ENCODE measurements at regions not wholly inside any gene's neighbourhood (a gene's known extent, or its start where the extent isn't known, plus 50 kb on each side); places are given as distances from the start of the nearest gene placed in this dataset.

- no peak for DNase-seq
Observed at GRCh38 chr2:129300456-129300855, 679.0 kb upstream of the RAB6C start.

GRCh38 chr2:129301431-129301913 is 678.0 kb upstream of the RAB6C start:
- no peak for DNase-seq

GRCh38 chr2:129302106-129302505 is 677.4 kb upstream of the RAB6C start:
- no peak for DNase-seq

- no peak for DNase-seq
Observed at GRCh38 chr2:129302561-129303183, 676.8 kb upstream of the RAB6C start.

- DNase-seq, result no peak
Observed at GRCh38 chr2:129314120-129314519, 665.3 kb upstream of the RAB6C start.

GRCh38 chr2:129318581-129319421 is 660.7 kb upstream of the RAB6C start:
- no peak for DNase-seq

- no peak for DNase-seq
Observed at GRCh38 chr2:129319422-129319717, 660.1 kb upstream of the RAB6C start.

- DNase-seq, result no peak
Observed at GRCh38 chr2:129320288-129320687, 659.2 kb upstream of the RAB6C start.

- DNase-seq, result no peak
Observed at GRCh38 chr2:129324349-129324748, 655.1 kb upstream of the RAB6C start.

- no peak for DNase-seq
Observed at GRCh38 chr2:129325151-129325550, 654.3 kb upstream of the RAB6C start.

- no peak for DNase-seq
Observed at GRCh38 chr2:129329574-129329973, 649.9 kb upstream of the RAB6C start.

- no peak for DNase-seq
Observed at GRCh38 chr2:129330504-129330903, 649.0 kb upstream of the RAB6C start.

- no peak for DNase-seq
Observed at GRCh38 chr2:129331638-129332037, 647.8 kb upstream of the RAB6C start.

- no peak for DNase-seq
Observed at GRCh38 chr2:129334128-129334527, 645.3 kb upstream of the RAB6C start.

GRCh38 chr2:129334696-129335410 is 644.6 kb upstream of the RAB6C start:
- DNase-seq, result no peak

GRCh38 chr2:129336276-129336675 is 643.2 kb upstream of the RAB6C start:
- no peak for DNase-seq

GRCh38 chr2:129337076-129337475 is 642.4 kb upstream of the RAB6C start:
- no peak for DNase-seq

- DNase-seq, result no peak
Observed at GRCh38 chr2:129345540-129345939, 633.9 kb upstream of the RAB6C start.

GRCh38 chr2:129347486-129348217 is 631.8 kb upstream of the RAB6C start:
- no peak for DNase-seq

- no peak for DNase-seq
Observed at GRCh38 chr2:129354631-129355030, 624.8 kb upstream of the RAB6C start.

- DNase-seq, result no peak
Observed at GRCh38 chr2:129361688-129362087, 617.8 kb upstream of the RAB6C start.

- no peak for DNase-seq
Observed at GRCh38 chr2:129366263-129366662, 613.2 kb upstream of the RAB6C start.

GRCh38 chr2:129367107-129367506 is 612.4 kb upstream of the RAB6C start:
- no peak for DNase-seq

All from activated CD8-positive, alpha-beta memory T cell treated with anti-CD3 and anti-CD28 coated beads, Interleukin-2, amount 50 U/mL, for 48 hours (primary cell).